Fibroblast of peridontal ligament (primary cell): ENCODE measurements at regions not wholly inside any gene's neighbourhood (a gene's known extent, or its start where the extent isn't known, plus 50 kb on each side); places are given as distances from the start of the nearest gene placed in this dataset.

ENCODE experiments used
- DNase-seq: peaks from one replicate; pipeline ENCODE4 v3.0.0-alpha.2; 2010; ENCODE audit errors: extremely low read depth

GRCh38 chr2:126399001-126399400 is 257.0 kb upstream of the GYPC start:
- no peak for DNase-seq

GRCh38 chr2:126403039-126403628 is 252.8 kb upstream of the GYPC start:
- no peak for DNase-seq

- DNase-seq, result no peak
Measured at GRCh38 chr2:126406267-126406666, 249.7 kb upstream of the GYPC start.

- no peak for DNase-seq
Measured at GRCh38 chr2:126408671-126409070, 247.3 kb upstream of the GYPC start.

GRCh38 chr2:126409850-126410249 is 246.1 kb upstream of the GYPC start:
- no peak for DNase-seq

GRCh38 chr2:126413079-126413478 is 242.9 kb upstream of the GYPC start:
- DNase-seq, result no peak

- no peak for DNase-seq
Measured at GRCh38 chr2:126419403-126419802, 236.6 kb upstream of the GYPC start.

- DNase-seq, result no peak
Measured at GRCh38 chr2:126425943-126426342, 230.0 kb upstream of the GYPC start.

GRCh38 chr2:126429103-126429502 is 226.9 kb upstream of the GYPC start:
- no peak for DNase-seq

GRCh38 chr2:126431136-126431535 is 224.8 kb upstream of the GYPC start:
- no peak for DNase-seq

GRCh38 chr2:126436411-126436810 is 219.5 kb upstream of the GYPC start:
- no peak for DNase-seq

GRCh38 chr2:126437016-126437415 is 218.9 kb upstream of the GYPC start:
- DNase-seq, result no peak

GRCh38 chr2:126444512-126444911 is 211.4 kb upstream of the GYPC start:
- no peak for DNase-seq

GRCh38 chr2:126446106-126446695 is 209.8 kb upstream of the GYPC start:
- DNase-seq, result no peak

- DNase-seq, result no peak
Measured at GRCh38 chr2:126448611-126449010, 207.3 kb upstream of the GYPC start.

- DNase-seq, result no peak
Measured at GRCh38 chr2:126449677-126450076, 206.3 kb upstream of the GYPC start.

- no peak for DNase-seq
Measured at GRCh38 chr2:126463892-126464674, 191.9 kb upstream of the GYPC start.

- DNase-seq, result no peak
Measured at GRCh38 chr2:126467367-126468054, 188.4 kb upstream of the GYPC start.

GRCh38 chr2:126475031-126475430 is 180.9 kb upstream of the GYPC start:
- DNase-seq, result no peak

GRCh38 chr2:126476691-126477090 is 179.3 kb upstream of the GYPC start:
- DNase-seq, result no peak

GRCh38 chr2:126480033-126480432 is 175.9 kb upstream of the GYPC start:
- no peak for DNase-seq

- DNase-seq, result no peak
Measured at GRCh38 chr2:126482582-126483464, 173.1 kb upstream of the GYPC start.
